ENCODE measurements at regions not wholly inside any gene's neighbourhood (a gene's known extent, or its start where the extent isn't known, plus 50 kb on each side); places are given as distances from the start of the nearest gene placed in this dataset.
A peak's percentile ranks its signal among the peaks of the same experiment; 100 is the strongest.

- Histone ChIP-seq H3K4me1 (no peaks in the 10 kb centered on the region), H3K4me3 (no peak overlapping the region), H3K27ac (no peak overlapping the region), H3K9me3 (no peaks in the 10 kb centered on the region), H3K36me3 (no peaks in the 10 kb centered on the region), H3K27me3 (no peaks in the 10 kb centered on the region)
- TF ChIP-seq POLR2A (IDR thresholded peaks at IDR 0.05) (no peak), POLR2AphosphoS5 (IDR thresholded peaks at IDR 0.05) (no peak), CTCF (IDR thresholded peaks at IDR 0.05) (no peak)
- DNase-seq (ENCODE audit: low spot score in 2 of 2): no peak
- intact Hi-C loops (cut with DNase I; ENCODE audit: low total_unique reads): loop anchor here (10.0 kb wide), 1 partner anchor 962 kb away; no protein-coding TSS in a partner anchor
Observed at GRCh38 chr13:37326334-37326733, 220.9 kb upstream of the CSNK1A1L start.

- no peaks in the 10 kb centered on the region for H3K27me3 ChIP-seq
- DNase-seq (ENCODE audit: low spot score in 2 of 2): no peak
- TF ChIP-seq POLR2A (IDR thresholded peaks at IDR 0.05) (no peak), CTCF (IDR thresholded peaks at IDR 0.05) (no peak), POLR2AphosphoS5 (IDR thresholded peaks at IDR 0.05) (no peak)
- no peaks in the 10 kb centered on the region for H3K36me3 ChIP-seq
- peaks cover 0 to 7% of the 10 kb centered on the region in 2 donors for H3K9me3 ChIP-seq
- no peak overlapping the region for H3K4me3 ChIP-seq
- intact Hi-C loops (cut with DNase I; ENCODE audit: low total_unique reads): no loop called here
- H3K4me1 ChIP-seq: no peaks in the 10 kb centered on the region
- H3K27ac ChIP-seq: no peak overlapping the region
Observed at GRCh38 chr13:37319031-37319443, 213.6 kb upstream of the CSNK1A1L start.

- H3K4me1 ChIP-seq: no peaks in the 10 kb centered on the region
- H3K36me3 ChIP-seq: no peaks in the 10 kb centered on the region
- H3K27me3 ChIP-seq: no peaks in the 10 kb centered on the region
- TF ChIP-seq POLR2AphosphoS5 (IDR thresholded peaks at IDR 0.05) (no peak), CTCF (IDR thresholded peaks at IDR 0.05) (no peak), POLR2A (IDR thresholded peaks at IDR 0.05) (no peak)
- no peak overlapping the region for H3K27ac ChIP-seq
- intact Hi-C loops (cut with DNase I; ENCODE audit: low total_unique reads): no loop called here
- no peak overlapping the region for H3K4me3 ChIP-seq
- no peak for DNase-seq (ENCODE audit: low spot score in 2 of 2)
- peaks cover 0 to 7% of the 10 kb centered on the region in 2 donors for H3K9me3 ChIP-seq
Observed at GRCh38 chr13:37316935-37317334, 211.5 kb upstream of the CSNK1A1L start.

GRCh38 chr13:37313372-37313771 lies 207.9 kb upstream of the CSNK1A1L start:
- H3K27me3 ChIP-seq: no peaks in the 10 kb centered on the region
- no peaks in the 10 kb centered on the region for H3K4me1 ChIP-seq
- intact Hi-C loops (cut with DNase I; ENCODE audit: low total_unique reads): no loop called here
- TF ChIP-seq POLR2A (IDR thresholded peaks at IDR 0.05): no peak
- TF ChIP-seq POLR2AphosphoS5 (IDR thresholded peaks at IDR 0.05): no peak
- no peak for TF ChIP-seq CTCF (IDR thresholded peaks at IDR 0.05)
- no peak overlapping the region for H3K4me3 ChIP-seq
- no peaks in the 10 kb centered on the region for H3K36me3 ChIP-seq
- DNase-seq (ENCODE audit: low spot score in 2 of 2): no peak
- no peaks in the 10 kb centered on the region for H3K9me3 ChIP-seq
- H3K27ac ChIP-seq: no peak overlapping the region

GRCh38 chr13:37306778-37307544 lies 201.5 kb upstream of the CSNK1A1L start:
- H3K4me1 ChIP-seq: no peaks in the 10 kb centered on the region
- no peak for TF ChIP-seq POLR2AphosphoS5 (IDR thresholded peaks at IDR 0.05)
- no peak for TF ChIP-seq POLR2A (IDR thresholded peaks at IDR 0.05)
- no peak for TF ChIP-seq CTCF (IDR thresholded peaks at IDR 0.05)
- no peak for DNase-seq (ENCODE audit: low spot score in 2 of 2)
- intact Hi-C loops (cut with DNase I; ENCODE audit: low total_unique reads): no loop called here
- no peaks in the 10 kb centered on the region for H3K36me3 ChIP-seq
- H3K27me3 ChIP-seq: no peaks in the 10 kb centered on the region
- H3K27ac ChIP-seq: peak overlapping the region in 1 of 2 donors; percentile 25
- no peaks in the 10 kb centered on the region for H3K9me3 ChIP-seq
- H3K4me3 ChIP-seq: no peak overlapping the region
